Fibroblast of mammary gland (primary cell): ENCODE measurements at regions not wholly inside any gene's neighbourhood (a gene's known extent, or its start where the extent isn't known, plus 50 kb on each side); places are given as distances from the start of the nearest gene placed in this dataset.
A peak's percentile ranks its signal among the peaks of the same experiment; 100 is the strongest.

Experiments
- DNase-seq: peaks from one replicate; pipeline ENCODE4 v3.0.0-alpha.2; 2010; ENCODE audit warnings: low read depth
- H3K4me3 ChIP-seq: 2 replicates; pipeline ENCODE4 v1.5.1; 2011; ENCODE audit warnings: low read depth, mild to moderate bottlenecking, low read length, moderate library complexity; ENCODE audit not compliant: control insufficient read depth
- CTCF ChIP-seq: conservative IDR thresholded peaks from 2 replicates; pipeline ENCODE4 v1.5.1; 2011; ENCODE audit warnings: low read depth, low read length, inconsistent platforms; ENCODE audit not compliant: control insufficient read depth, insufficient read depth

- no peak for DNase-seq
- H3K4me3 ChIP-seq: no peak overlapping the region
- TF ChIP-seq CTCF: no peak
These were observed 259.6 kb upstream of the SESN3 start for GRCh38 chr11:95490625-95491024.

DNA sequence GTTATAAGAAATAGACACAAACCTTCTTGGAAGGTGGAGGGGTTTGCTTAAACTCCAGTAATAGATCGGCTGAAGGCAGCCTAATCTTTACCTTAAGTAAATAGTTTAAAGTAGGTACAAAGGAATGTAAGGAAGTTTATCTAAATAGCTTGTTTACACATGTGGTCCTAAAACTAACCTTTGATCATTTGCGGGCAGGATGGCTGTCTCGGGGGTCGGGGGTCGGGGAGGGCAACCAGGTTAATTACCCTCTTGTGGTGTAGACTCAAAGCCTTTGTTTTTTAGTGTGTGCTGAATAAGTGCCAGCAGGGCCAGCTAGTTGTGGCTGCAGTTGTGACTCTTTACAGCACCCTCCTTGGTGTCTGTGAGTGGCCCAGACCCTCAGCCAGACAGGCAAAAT, 256.9 kb upstream of the SESN3 start:
- H3K4me3 ChIP-seq: no peak overlapping the region
- TF ChIP-seq CTCF: no peak
- no peak for DNase-seq

DNA sequence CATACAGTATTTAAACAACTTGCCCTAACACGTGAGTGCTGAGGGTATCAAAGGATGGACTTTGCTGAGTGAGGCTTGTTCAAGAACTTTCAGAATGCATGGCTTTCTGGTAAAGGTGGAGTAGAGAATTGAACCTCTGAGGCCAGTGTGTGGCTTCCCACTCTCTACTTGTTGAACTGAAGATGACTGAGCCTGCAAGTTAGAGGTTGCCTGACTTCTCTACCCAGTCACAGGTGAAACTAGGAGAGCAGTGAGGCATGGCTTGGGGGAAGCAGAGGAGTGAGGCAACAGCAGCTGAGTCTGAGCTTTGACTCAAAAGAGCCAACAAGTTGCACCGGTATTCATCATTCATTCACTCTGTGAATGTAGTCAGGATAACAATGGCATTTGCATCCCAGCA, 256.4 kb upstream of the SESN3 start:
- H3K4me3 ChIP-seq: no peak overlapping the region
- TF ChIP-seq CTCF: no peak
- no peak for DNase-seq

DNA sequence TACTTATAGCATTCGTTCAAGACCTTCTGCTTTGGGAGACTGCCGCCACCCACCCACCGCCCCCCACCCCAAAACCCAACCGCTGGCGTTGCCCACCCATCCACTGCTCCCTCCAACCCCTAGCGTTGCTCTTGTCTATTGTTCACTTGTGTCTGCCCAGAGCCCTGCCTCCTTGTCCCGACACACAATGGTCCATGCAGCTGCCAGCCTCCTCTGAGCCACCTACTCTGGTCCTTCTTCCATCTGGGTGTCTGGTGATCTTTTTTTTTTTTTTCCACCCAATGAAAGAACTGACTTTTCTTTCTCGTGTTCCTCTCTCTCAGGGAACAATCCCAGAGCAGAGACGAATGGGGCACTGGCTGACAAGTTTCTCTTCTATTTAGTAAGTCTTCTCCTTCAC, 256.0 kb upstream of the SESN3 start:
- H3K4me3 ChIP-seq: no peak overlapping the region
- no peak for DNase-seq
- no peak for TF ChIP-seq CTCF

DNA sequence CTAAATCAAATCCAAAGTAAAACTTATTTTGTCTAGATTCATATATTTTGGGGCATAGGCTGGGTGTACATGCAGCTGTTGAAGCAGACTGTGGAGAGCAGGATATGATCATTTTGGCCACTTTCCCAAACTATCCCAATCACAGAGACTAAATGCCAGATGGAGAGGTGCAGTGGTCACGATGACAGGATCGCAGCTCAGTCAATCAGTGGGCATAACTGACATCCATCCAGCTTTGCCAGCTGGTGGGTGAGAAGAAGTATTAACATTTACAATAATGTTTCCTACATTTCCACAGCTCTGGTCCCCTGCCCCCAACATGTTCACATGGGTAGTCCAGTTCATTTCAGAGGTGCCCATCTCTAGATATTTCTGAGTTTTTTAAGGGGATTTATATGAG, 255.5 kb upstream of the SESN3 start:
- TF ChIP-seq CTCF: no peak
- no peak overlapping the region for H3K4me3 ChIP-seq
- no peak for DNase-seq

DNA sequence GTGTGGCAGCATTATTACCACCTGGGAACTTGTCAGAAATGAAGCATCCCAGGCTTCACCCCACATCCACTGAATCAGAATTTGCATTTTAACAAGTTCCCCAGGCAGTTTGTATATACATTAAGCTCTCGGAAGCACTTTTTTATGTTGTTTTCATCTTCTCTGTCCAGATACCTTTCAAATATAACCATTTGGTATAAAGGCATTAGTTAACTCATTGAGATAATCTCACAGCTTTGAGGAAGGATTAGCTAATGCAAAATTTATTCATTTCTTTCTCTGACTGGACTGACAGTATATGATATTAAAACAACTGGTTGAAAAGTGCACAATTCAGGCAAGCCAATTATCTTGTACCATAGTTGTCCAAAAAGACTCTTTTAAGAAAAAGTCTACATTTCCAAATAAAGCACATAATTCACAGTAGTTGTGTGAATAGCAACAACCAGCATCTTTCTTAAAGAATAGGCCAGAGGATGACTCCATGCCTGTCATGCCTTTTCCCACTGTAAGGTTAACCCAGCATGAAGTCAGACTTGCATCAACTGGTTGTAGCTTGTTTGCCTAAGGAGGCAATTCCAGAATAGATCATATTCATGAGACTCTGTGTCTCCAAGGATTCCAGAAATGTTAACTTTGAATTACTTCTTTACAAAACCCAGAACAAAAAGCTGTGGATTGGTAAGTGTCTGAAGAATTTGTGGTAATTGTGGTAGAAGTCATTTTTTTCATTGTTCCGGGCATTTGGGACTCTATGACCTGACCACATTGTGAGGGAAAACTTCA, 254.3 kb upstream of the SESN3 start:
- TF ChIP-seq CTCF: no peak
- DNase-seq: peak; percentile 65
- H3K4me3 ChIP-seq: no peak overlapping the region

DNA sequence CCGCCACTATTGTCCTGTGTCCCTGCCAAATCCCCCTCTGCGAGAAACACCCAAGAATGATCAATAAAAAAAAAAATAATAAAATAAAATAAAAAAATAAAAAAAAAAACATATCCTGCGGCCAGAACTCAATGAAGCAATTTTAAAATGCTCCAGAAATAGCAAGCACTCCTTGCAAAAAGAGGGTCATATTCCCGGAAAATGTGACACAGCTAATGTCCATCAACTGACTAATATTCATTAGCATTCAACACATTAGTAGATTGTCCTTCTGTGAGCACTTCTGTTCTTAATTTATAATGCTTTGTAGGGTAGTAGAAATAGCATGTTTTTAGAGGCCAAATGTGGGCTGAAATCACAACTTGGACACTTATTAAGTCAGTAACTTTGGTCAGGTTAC, 252.3 kb upstream of the SESN3 start:
- no peak for DNase-seq
- no peak for TF ChIP-seq CTCF
- H3K4me3 ChIP-seq: no peak overlapping the region
